Fibroblast of skin of left biceps (primary cell): ENCODE measurements at regions not wholly inside any gene's neighbourhood (a gene's known extent, or its start where the extent isn't known, plus 50 kb on each side); places are given as distances from the start of the nearest gene placed in this dataset.

ENCODE experiments used
- DNase-seq, 2 experiments: peaks; one replicate each; pipeline ENCODE4 v3.0.0-alpha.2; 2013; ENCODE audit warnings: low read depth in 2 of 2

- no peak for DNase-seq
These were observed 1095.5 kb upstream of the IGFBP7 start for GRCh38 chr4:58205446-58206235.

GRCh38 chr4:58192217-58192616 lies 1082.0 kb upstream of the IGFBP7 start:
- no peak for DNase-seq

DNA sequence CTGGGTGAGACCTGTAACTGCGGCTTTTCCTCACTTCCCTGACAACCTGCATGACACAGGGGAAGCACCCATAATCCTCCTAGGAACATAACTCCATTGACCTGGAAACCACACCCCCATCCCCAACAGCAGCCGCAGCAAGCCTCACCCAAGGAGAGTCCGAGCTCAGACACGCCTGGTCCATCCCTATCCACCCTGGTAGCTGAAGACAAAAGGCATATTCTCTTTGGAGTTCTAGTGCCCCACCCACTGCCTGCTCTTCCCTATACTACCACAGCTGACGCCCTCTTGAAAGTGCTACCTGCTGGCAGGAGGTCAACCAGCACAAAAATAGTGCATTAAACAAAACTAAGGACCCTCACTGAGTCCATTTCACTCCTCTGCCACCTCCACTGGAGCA lies 1080.9 kb upstream of the IGFBP7 start:
- DNase-seq, result no peak

GRCh38 chr4:58188316-58188715 lies 1078.1 kb upstream of the IGFBP7 start:
- no peak for DNase-seq

DNA sequence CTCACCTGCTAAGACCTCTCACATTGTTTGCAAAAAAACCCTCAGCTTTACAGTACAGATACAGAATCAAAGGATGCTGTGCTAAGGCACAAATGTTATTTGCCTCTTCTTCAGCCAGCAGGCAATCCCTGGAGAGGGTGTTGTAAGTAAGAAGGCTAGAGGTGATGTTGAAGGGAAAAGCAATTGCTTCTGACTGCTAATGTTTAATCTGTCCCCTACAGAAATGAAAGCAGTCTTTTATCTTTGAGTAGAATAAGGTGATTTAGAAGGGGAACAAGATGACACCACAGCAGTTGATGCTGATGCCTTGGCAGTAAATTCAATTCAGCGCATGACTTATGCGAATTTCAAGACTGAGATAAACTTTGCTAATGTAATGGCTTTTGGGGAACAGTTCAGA lies 1064.8 kb upstream of the IGFBP7 start:
- no peak for DNase-seq

GRCh38 chr4:58166490-58166889 lies 1056.3 kb upstream of the IGFBP7 start:
- no peak for DNase-seq

- DNase-seq, result no peak
These were observed 1053.0 kb upstream of the IGFBP7 start for GRCh38 chr4:58163156-58163555.

DNA sequence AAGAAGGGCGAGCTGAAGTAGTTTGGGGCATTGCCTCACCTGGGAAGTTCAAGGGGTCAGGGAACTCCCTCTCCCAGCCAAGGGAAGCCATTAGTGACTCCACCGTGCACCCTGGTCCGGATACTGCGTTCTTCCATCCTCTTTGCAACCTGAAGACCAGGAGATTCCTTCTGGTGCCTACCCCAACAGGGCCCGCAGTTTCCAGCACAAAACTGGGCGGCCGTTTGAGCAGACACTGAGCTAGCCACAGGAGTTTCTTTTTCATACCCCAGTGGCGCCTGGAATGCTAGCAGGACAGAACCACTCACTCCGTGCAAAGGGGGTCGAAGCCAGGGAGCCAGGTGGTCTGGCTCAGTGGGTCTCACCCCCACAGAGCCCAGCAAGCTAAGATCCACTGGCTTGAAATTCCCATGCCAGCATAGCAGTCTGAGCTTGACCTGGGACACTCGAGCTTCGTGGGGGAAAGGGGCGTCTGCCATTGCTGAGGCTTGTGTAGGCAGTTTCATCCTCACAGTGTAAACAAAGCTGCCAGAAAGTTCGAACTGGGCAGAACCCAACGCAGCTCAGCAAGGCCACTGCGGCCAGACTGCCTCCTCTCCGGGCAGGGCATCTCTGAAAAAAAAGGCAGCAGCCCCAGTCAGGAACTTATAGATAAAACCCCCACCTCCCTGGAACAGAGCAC lies 1039.4 kb upstream of the IGFBP7 start:
- no peak for DNase-seq

DNA sequence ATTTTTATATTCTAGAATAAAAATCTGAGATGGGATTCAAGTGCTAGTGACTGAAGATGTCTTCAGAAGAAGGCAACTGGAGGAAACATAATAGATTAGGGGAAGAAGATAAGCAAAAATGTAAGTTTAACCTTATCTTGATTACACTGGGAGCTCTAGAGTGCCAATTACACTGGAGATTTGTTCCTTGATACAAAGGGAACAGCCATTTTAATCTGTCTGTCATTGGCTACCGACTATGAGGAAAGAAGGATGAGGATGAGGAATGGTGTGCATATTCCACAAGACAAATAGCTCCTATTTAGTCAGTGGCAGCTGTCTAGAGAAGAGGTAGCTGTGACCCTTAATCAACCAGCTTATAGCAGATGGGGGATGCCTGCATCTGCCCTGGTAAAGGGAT lies 1034.5 kb upstream of the IGFBP7 start:
- no peak for DNase-seq

DNA sequence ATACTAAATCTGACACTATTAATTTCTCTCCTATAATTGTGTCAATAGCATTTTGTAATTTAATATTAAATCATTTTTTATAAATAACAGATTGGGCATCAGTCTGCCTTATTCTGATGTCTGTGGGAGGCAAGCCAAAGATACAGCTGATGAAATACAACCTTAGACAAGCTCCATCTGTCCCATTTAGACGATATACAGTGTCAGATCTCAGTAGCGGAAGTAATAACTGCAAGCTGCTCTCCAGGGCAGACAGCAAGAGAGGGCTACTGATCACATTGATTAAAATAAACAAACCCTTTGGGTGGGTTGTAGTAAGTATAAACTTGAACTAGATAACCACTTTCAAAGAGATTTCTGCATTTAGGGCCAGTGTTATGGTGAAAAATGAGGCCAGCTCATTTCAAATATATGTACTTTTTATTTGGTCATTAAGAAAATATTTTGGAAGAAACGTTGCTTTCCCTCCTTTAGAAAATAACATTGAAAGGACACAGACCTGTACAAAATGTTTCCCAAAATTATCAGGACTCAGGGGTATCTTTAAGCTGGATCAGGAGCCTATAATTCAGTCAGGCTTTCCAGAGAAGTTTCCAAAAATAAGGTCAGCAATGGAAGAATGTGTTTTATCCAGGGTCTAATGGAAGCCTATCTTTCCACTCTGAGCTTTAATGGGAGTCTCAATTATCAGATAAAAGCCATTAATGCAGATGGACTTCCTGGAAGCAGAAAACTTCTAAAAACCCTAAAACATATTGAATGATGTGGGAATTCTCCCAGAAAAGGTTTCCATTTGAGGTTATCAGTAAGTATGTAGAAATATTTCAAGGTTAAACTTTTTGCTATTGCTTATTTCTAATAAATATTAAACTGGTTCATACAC lies 1028.8 kb upstream of the IGFBP7 start:
- DNase-seq, result no peak

DNA sequence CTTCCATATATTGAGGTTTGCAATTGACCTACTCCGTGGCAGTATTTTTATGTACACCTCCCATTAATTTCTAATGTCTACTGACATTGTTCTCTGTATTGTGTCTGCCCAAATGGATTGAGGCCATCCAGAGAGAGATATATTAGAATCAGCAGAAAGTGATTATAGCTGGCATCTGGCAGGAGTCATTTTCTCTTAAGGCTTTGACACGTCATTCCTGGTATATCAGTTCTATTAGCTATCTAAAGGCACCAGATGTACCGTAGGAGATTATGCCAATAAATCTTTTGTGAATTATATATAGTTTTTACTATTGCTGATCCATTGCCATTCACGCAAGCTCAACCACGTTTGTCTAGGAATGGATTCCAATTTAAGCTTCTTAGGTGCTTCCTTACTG lies 1026.4 kb upstream of the IGFBP7 start:
- DNase-seq, result no peak

GRCh38 chr4:58127680-58128079 lies 1017.5 kb upstream of the IGFBP7 start:
- no peak for DNase-seq

DNA sequence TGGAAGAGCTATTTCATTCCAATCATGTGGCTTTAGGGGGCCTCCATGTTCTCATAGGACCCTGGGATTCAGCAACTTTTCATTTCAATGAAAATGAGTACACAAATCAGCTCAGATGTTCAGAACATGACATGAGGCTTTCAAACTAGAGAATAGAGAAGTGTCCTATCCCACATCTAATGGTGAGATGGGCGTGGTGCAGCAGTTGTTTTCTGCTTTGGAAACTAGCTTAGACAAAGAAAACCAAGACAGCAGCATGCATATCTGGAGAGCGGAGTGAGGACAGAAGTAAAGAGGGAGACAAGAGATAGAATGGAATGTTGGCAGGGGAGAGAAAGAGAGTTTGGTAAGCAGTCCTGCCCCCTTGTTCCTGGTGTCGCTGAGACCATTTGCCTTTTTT lies 1009.1 kb upstream of the IGFBP7 start:
- no peak for DNase-seq

DNA sequence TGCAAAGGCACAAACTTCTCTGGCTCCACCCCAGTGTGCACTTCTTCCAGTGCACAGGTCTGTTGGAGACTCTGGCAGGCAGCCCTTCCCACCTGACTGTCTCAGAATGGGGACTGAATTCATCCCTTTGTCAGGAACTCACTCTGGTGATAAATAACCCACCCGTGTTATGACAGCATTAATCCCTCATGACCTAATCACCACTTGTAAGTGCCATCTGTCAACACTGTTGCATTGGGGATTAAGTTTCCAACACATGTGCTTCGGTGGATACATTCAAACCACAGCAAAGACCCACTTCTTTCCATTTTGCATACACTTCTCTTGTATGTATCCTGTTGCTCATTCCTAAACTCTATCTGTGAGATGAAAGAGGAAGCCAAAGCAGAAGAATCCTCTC lies 1002.9 kb upstream of the IGFBP7 start:
- DNase-seq, result no peak

DNA sequence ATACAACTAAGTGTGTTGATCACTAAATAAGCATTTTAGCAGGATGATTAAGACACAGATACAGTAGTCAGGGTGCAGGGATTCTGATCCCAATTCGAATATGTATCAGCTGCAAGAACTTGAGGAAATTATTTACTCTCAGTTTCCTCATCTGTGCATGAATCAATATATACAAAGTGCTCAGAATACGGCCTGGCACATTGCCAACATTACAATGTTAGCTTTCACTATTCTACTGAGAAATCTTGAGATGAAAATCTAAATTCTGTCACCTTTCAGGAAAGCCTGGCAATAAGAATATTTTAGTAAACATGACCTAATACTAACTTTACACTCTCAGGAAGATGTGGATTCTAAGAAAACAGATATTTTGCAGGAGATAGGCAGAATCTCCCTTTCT lies 1001.6 kb upstream of the IGFBP7 start:
- no peak for DNase-seq

DNA sequence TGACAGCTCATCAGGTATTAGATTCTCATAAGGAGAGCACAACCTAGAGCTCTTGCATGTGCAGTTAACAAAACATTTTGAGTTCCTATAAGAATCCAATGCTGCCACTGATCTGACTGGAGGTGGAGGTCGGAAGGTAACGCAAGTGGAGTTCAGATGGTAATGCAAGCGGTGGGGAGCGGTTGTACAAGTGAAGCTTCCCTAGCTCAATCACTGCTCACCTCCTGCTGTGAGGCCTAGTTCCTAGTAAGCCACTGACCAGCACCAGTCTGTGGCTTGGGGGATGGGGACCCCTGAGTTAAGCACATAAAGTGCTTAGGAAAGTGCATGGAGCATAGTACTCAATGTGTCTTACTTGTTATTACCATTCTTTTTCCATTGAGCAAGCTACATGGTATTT lies 983.2 kb upstream of the IGFBP7 start:
- no peak for DNase-seq

DNA sequence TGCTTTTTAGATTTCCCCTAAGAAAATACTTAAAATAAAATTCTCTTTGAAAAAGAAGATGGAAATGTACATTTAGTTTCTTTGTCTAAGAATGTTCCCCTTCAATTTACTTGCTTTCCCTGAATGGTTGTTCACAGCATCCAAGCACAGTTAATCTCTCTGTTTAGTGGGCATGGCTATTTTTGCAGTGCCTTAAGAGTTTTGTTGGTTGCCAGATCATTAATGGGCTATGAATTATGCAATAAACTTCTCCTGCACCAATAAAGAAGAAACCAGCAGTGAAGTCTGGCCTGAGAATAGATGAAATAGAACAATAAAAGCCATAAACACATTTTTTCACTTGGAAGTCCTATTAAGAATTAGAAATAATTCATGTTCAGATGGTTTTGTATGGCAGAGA lies 980.4 kb upstream of the IGFBP7 start:
- DNase-seq, result no peak

GRCh38 chr4:58081356-58081755 lies 971.2 kb upstream of the IGFBP7 start:
- no peak for DNase-seq

- no peak for DNase-seq
These were observed 965.5 kb upstream of the IGFBP7 start for GRCh38 chr4:58075724-58076123.

- DNase-seq, result no peak
These were observed 964.2 kb upstream of the IGFBP7 start for GRCh38 chr4:58074382-58074781.

- no peak for DNase-seq
These were observed 960.5 kb upstream of the IGFBP7 start for GRCh38 chr4:58070726-58071125.

GRCh38 chr4:58064653-58065052 lies 954.5 kb upstream of the IGFBP7 start:
- no peak for DNase-seq
